GM12878 (cell line): ENCODE measurements at regions not wholly inside any gene's neighbourhood (a gene's known extent, or its start where the extent isn't known, plus 50 kb on each side); places are given as distances from the start of the nearest gene placed in this dataset.

Experiments
- CREM ChIP-seq: IDR thresholded peaks from 2 replicates; pipeline ENCODE4 v1.6.1; 2014; ENCODE audit warnings: antibody characterized with exemption, low read depth
- CTCF ChIP-seq, 3 experiments: IDR thresholded peaks in 2 of 3; conservative IDR thresholded peaks in 1 of 3; 2 replicates each; pipeline ENCODE4 v1.5.1; 2011; ENCODE audit warnings: low read depth in 3 of 3, low read length in 3 of 3, mild to moderate bottlenecking in 3 of 3, control low read depth in 2 of 3, moderate library complexity in 2 of 3, inconsistent platforms in 1 of 3, mixed read lengths in 1 of 3; ENCODE audit not compliant: control insufficient read depth in 2 of 3, insufficient read depth in 1 of 3; ENCODE audit errors: extremely low read depth in 1 of 3
- EGR1 ChIP-seq, 2 experiments: IDR thresholded peaks; 1 replicate in 1 of 2; 2 replicates in 1 of 2; pipeline ENCODE4 v1.6.1; 2011 to 2012; ENCODE audit warnings: low read depth in 2 of 2, low read length in 2 of 2, borderline replicate concordance in 1 of 2, mild to moderate bottlenecking in 1 of 2, moderate library complexity in 1 of 2
- HDAC2 ChIP-seq: fragments of 200-600 bp; sonication (generic); IDR thresholded peaks from 2 replicates; pipeline ENCODE4 v1.6.1; 2017
- IKZF1 ChIP-seq: fragments of 450-650 bp; conservative IDR thresholded peaks from 2 replicates; pipeline ENCODE4 v1.6.1; 2017; ENCODE audit warnings: antibody characterized with exemption, mild to moderate bottlenecking
- JUNB ChIP-seq: IDR thresholded peaks from 2 replicates; pipeline ENCODE4 v1.6.1; 2016; ENCODE audit warnings: antibody characterized with exemption, mild to moderate bottlenecking
- JUND ChIP-seq: IDR thresholded peaks from 2 replicates; pipeline ENCODE4 v1.6.1; 2012; ENCODE audit warnings: low read depth, mild to moderate bottlenecking, low read length, improper control_type of control experiment, moderate library complexity
- POLR2A ChIP-seq: IDR thresholded peaks from 2 replicates; pipeline ENCODE4 v1.6.1; 2011; ENCODE audit warnings: low read depth, mild to moderate bottlenecking, low read length
- RELA ChIP-seq: fragments of 450-650 bp; IDR thresholded peaks from 2 replicates; pipeline ENCODE4 v1.8.0; 2014; ENCODE audit warnings: borderline replicate concordance; ENCODE audit not compliant: partially characterized antibody
- TCF3 ChIP-seq: IDR thresholded peaks from 2 replicates; pipeline ENCODE4 v1.6.1; 2012; ENCODE audit warnings: low read depth, mild to moderate bottlenecking, low read length, borderline replicate concordance; ENCODE audit not compliant: insufficient read depth

GRCh38 chr16:85505794-85506634, 107.1 kb upstream of the GSE1 start:
- no peak for TF ChIP-seq POLR2A
- no peak for TF ChIP-seq CTCF (IDR thresholded peaks at IDR 0.05 in 2 of 3, conservative IDR thresholded peaks at IDR 0.05 in 1 of 3; ENCODE audit: control insufficient read depth in 2 of 3, extremely low read depth in 1 of 3, insufficient read depth in 1 of 3, low read depth in 3 of 3, low read length in 3 of 3)
- no peak for TF ChIP-seq CREM
- no peak for TF ChIP-seq JUNB
- TF ChIP-seq HDAC2 = no peak
- TF ChIP-seq EGR1 (IDR thresholded peaks at IDR 0.05; ENCODE audit: borderline replicate concordance in 1 of 2, low read depth in 2 of 2, low read length in 2 of 2) = no peak
- no peak for TF ChIP-seq RELA
- no peak for TF ChIP-seq IKZF1
- no peak for TF ChIP-seq TCF3
- TF ChIP-seq JUND = no peak
